HG03095 (cell line): ENCODE measurements at regions not wholly inside any gene's neighbourhood (a gene's known extent, or its start where the extent isn't known, plus 50 kb on each side); places are given as distances from the start of the nearest gene placed in this dataset.
"Not testable (repeated sequence)": the region's sequence is repeated elsewhere in the genome, so short reads cannot be mapped to it uniquely, and the experiment has no call there.

Experiments
- ATAC-seq: cut with Tn5 transposase; IDR thresholded peaks from one replicate; pipeline ENCODE4 v1.9.1; 2021; ENCODE audit warnings: moderate library complexity; ENCODE audit not compliant: unreplicated experiment

- ATAC-seq: no peak
Observed at GRCh38 chr4:86523333-86523732, 70.8 kb upstream of the PTPN13 start.

GRCh38 chr4:86527713-86528112, 66.4 kb upstream of the PTPN13 start:
- ATAC-seq: not testable (repeated sequence)

GRCh38 chr4:86529436-86529835, 64.7 kb upstream of the PTPN13 start:
- ATAC-seq: no peak

- no peak for ATAC-seq
Observed at GRCh38 chr4:86530183-86530582, 63.9 kb upstream of the PTPN13 start.

GRCh38 chr4:86531440-86531839, 62.7 kb upstream of the PTPN13 start:
- ATAC-seq: no peak

- no peak for ATAC-seq
Observed at GRCh38 chr4:86532851-86533250, 61.3 kb upstream of the PTPN13 start.

GRCh38 chr4:86536151-86536550, 58.0 kb upstream of the PTPN13 start:
- ATAC-seq: no peak

- no peak for ATAC-seq
Observed at GRCh38 chr4:86542319-86543027, 51.6 kb upstream of the PTPN13 start.

GRCh38 chr4:86543080-86543479, 51.0 kb upstream of the PTPN13 start:
- ATAC-seq: no peak

GRCh38 chr4:86543560-86544309, 50.4 kb upstream of the PTPN13 start:
- no peak for ATAC-seq

- peak; percentile 91 for ATAC-seq
Observed at GRCh38 chr4:86544310-86544966, 49.7 kb upstream of the PTPN13 start.
